K562 (cell line): ENCODE measurements at regions not wholly inside any gene's neighbourhood (a gene's known extent, or its start where the extent isn't known, plus 50 kb on each side); places are given as distances from the start of the nearest gene placed in this dataset.

Source experiments
- ATAC-seq: fragments of 200-7000 bp; cut with Tn5 transposase; 3 replicates; pipeline ENCODE4 v1.9.1; 2020; ENCODE audit warnings: moderate library complexity
- BruUV-seq: library from RNA; stranded (reverse); fragments of 400-500 nt; replicated peaks from 2 replicates; lab custom pipeline; 2021; lab: Mats Ljungman, UMichigan
- CTCF ChIA-PET: fragments of 300-600 bp; formaldehyde crosslinking; extraction: SDS; loops from one replicate; lab custom pipeline; 2021; ENCODE audit warnings: low intra/inter-chr PET ratio; lab: Yijun Ruan, JAX
- POLR2A ChIA-PET: fragments of 300-600, 350-650 bp; sonication (Branson Sonifier 250); formaldehyde crosslinking; extraction: SDS; loops from one replicate; lab custom pipeline; 2021; ENCODE audit warnings: antibody characterized with exemption, inconsistent platforms; lab: Yijun Ruan, JAX
- DNase-seq, 4 experiments: peaks; one replicate each; pipeline versions ENCODE4 v3.0.0 to v3.0.0-alpha.2; 2011 to 2018; ENCODE audit warnings: low spot score in 3 of 4, mixed read lengths in 3 of 4; ENCODE audit errors: extremely low read depth in 1 of 4
- FAIRE-seq: peaks from 2 replicates; lab custom pipeline; 2011; peaks lifted over from hg19 to GRCh38; lab: Jason Lieb, UNC
- H2AFZ ChIP-seq: 2 replicates; pipeline ENCODE4 v1.6.0; 2011; ENCODE audit warnings: low read depth, low read length, control low read depth, inconsistent platforms
- H3K27ac ChIP-seq: fragments of 200-600 bp; 3 replicates; pipeline ENCODE4 v1.8.0; 2011; ENCODE audit warnings: low read depth, mild to moderate bottlenecking, control low read depth, inconsistent platforms, low read length, moderate library complexity, mixed read lengths; ENCODE audit errors: extremely low read depth
- H3K27me3 ChIP-seq, 2 experiments: fragments of 300-600 bp in 1 of 2; 2 replicates in 1 of 2; 3 replicates in 1 of 2; pipeline versions ENCODE4 v1.6.0 to v1.8.0; 2011; ENCODE audit warnings: inconsistent platforms in 2 of 2, low read length in 2 of 2, mild to moderate bottlenecking in 1 of 2, mixed read lengths in 1 of 2, moderate library complexity in 1 of 2; ENCODE audit not compliant: control insufficient read depth in 2 of 2, insufficient read depth in 2 of 2
- H3K36me3 ChIP-seq: fragments of 300-600 bp; 3 replicates; pipeline ENCODE4 v1.8.0; 2011; ENCODE audit warnings: mild to moderate bottlenecking, low read length, inconsistent platforms; ENCODE audit not compliant: control insufficient read depth, insufficient read depth
- H3K4me1 ChIP-seq, 2 experiments: fragments of 200-600 bp in 1 of 2; replicated peaks in 1 of 2; 2 replicates in 1 of 2; 3 replicates in 1 of 2; pipeline versions ENCODE4 v1.5.1 to v1.8.0; 2011; ENCODE audit warnings: inconsistent platforms in 2 of 2, low read length in 2 of 2, mild to moderate bottlenecking in 1 of 2, mixed read lengths in 1 of 2, moderate library complexity in 1 of 2; ENCODE audit not compliant: control insufficient read depth in 2 of 2, insufficient read depth in 2 of 2
- H3K4me2 ChIP-seq: 2 replicates; pipeline ENCODE4 v1.6.1; 2011; ENCODE audit warnings: low read length, control low read depth, inconsistent platforms, mixed read lengths; ENCODE audit not compliant: insufficient read depth
- H3K4me3 ChIP-seq: fragments of 200-600 bp; sonication (generic), shearing (Covaris generic); 2 replicates; pipeline ENCODE4 v1.5.1; 2016; ENCODE audit warnings: control low read depth, inconsistent platforms
- H3K79me2 ChIP-seq: fragments of 200-600 bp; 3 replicates; pipeline ENCODE4 v1.8.0; 2011; ENCODE audit warnings: low read length, inconsistent platforms; ENCODE audit not compliant: control insufficient read depth, insufficient read depth
- H3K9ac ChIP-seq, 2 experiments: 2 replicates each; pipeline versions ENCODE4 v1.6.0 to v1.6.1; 2011; ENCODE audit warnings: low read depth in 2 of 2, low read length in 2 of 2, control low read depth in 1 of 2, inconsistent platforms in 1 of 2, mild to moderate bottlenecking in 1 of 2, mixed read lengths in 1 of 2; ENCODE audit not compliant: insufficient read depth in 1 of 2
- H3K9me1 ChIP-seq: one replicate; pipeline ENCODE4 v1.6.0; 2011; ENCODE audit warnings: inconsistent platforms, mild to moderate bottlenecking, low read length, moderate library complexity; ENCODE audit not compliant: control insufficient read depth, insufficient read depth
- H3K9me3 ChIP-seq: replicated peaks from 2 replicates; pipeline ENCODE4 v1.5.1; 2011; ENCODE audit warnings: low read depth, low read length, inconsistent platforms; ENCODE audit not compliant: control insufficient read depth, insufficient read depth
- H4K20me1 ChIP-seq: replicated peaks from 2 replicates; pipeline ENCODE4 v1.6.1; 2011; ENCODE audit warnings: low read length, inconsistent platforms, mixed read lengths; ENCODE audit not compliant: control insufficient read depth, insufficient read depth
- MLX ChIP-seq, 2 experiments: fragments of 450-650 bp in 1 of 2; sonication (generic) in 1 of 2; formaldehyde crosslinking; conservative IDR thresholded peaks; 2 replicates each; pipeline versions ENCODE4 v1.4.0 to v1.8.1; 2020 to 2022; ENCODE audit warnings: mild to moderate bottlenecking in 1 of 2, missing genetic modification reagents in 1 of 2
- MYBL2 ChIP-seq, 2 experiments: fragments of 450-650 bp in 1 of 2; sonication (generic) in 1 of 2; formaldehyde crosslinking in 1 of 2; IDR thresholded peaks; 2 replicates each; pipeline versions ENCODE4 v1.6.1 to v1.8.1; 2017 to 2022; ENCODE audit warnings: borderline replicate concordance in 1 of 2, inconsistent platforms in 1 of 2, low read depth in 1 of 2, mild to moderate bottlenecking in 1 of 2, missing genetic modification reagents in 1 of 2, moderate library complexity in 1 of 2
- ZZZ3 ChIP-seq: fragments of 450-650 bp; IDR thresholded peaks from 2 replicates; pipeline ENCODE4 v1.6.1; 2016; ENCODE audit warnings: antibody characterized with exemption, mild to moderate bottlenecking, moderate library complexity
- WGBS: fragments of 100-300 bp; shearing (Covaris generic); methylation state at CpG from one replicate; pipeline ENCODE4 v1.1.6; 2016; ENCODE audit warnings: low coverage, mixed read lengths; ENCODE audit not compliant: insufficient coverage; ENCODE audit errors: missing lambda C conversion rate; 5-methylcytosine and 5-hydroxymethylcytosine counted together
- in situ Hi-C: fragments of 300-500 bp; cut with MboI; formaldehyde crosslinking; loops from 4 replicates; pipeline ENCODE4 v1.15.0; 2018; ENCODE audit warnings: inconsistent platforms, mixed read lengths
- intact Hi-C: fragments of 100-400 bp; cut with micrococcal nuclease; formaldehyde crosslinking; loops from 2 replicates; pipeline ENCODE4 v1.14.2; 2022
- TF ChIP-seq, protein P1 (sequence below): sonication (generic); formaldehyde crosslinking; IDR thresholded peaks from 2 replicates; pipeline ENCODE4 v1.8.1; 2023; ENCODE audit warnings: missing genetic modification reagents, mild to moderate bottlenecking, borderline replicate concordance
- TF ChIP-seq, protein P2 (sequence below): sonication (generic); formaldehyde crosslinking; IDR thresholded peaks from 2 replicates; pipeline ENCODE4 v1.8.1; 2023; ENCODE audit warnings: mild to moderate bottlenecking, missing genetic modification reagents
- TF ChIP-seq, protein P3 (sequence below): fragments of 450-650 bp; formaldehyde crosslinking; IDR thresholded peaks from 2 replicates; pipeline ENCODE4 v1.4.0; 2020; ENCODE audit warnings: mild to moderate bottlenecking, moderate library complexity

DNA sequence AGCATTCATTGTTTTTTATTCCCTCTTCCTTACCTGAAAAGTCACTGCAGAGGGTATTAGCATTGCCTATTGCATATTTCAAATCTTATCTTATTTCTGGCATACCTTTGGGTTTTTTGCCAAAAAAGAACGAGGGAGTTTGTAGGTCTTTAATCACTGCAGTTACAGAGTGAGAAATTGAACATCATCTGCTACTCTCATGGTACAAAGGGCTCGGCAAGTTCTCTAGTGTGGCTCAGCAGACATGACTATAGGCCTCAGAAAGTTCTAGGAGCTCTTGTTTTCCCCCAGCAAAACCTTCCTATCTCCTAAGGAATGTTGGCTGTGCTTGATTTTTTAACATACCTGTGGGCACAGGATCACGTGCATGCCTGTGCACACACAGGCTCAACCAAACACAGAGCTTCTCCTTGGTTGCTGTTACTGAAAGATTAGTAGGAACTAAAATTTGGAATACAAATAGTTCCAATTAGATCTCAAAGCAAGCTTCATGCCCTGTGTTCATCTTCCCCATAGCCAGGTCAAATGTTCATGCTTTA lies 69.7 kb downstream of the CCDC185 start:
- Histone ChIP-seq H3K27me3 (peaks cover 3 to 11% of the 10 kb centered on the region in 2 experiments; a peak in 3 of 5 replicates), H3K9me3 (no peaks in the 10 kb centered on the region), H3K4me3 (no peak overlapping the region), H3K36me3 (no peaks in the 10 kb centered on the region), H3K9ac (no peak overlapping the region), H4K20me1 (no peaks in the 10 kb centered on the region), H2AFZ (no peak overlapping the region), H3K4me2 (no peak overlapping the region), H3K27ac (no peak overlapping the region), H3K79me2 (no peaks in the 10 kb centered on the region), H3K9me1 (no peaks in the 10 kb centered on the region), H3K4me1 (no peaks in the 10 kb centered on the region)
- in situ Hi-C loops (no loop called here), intact Hi-C loops (no loop called here)
- ATAC-seq, result no peak
- no TSS peak for BruUV-seq
- ChIA-PET POLR2A (interaction anchor here (0.6 to 1.3 kb wide), 3 partner anchors 11 to 20 kb away, joined by 3 read pairs; no protein-coding TSS in a partner anchor), CTCF (no interaction called here)
- WGBS, result 0% methylated on average over 3 of the region's 3 CpGs
- no peak for FAIRE-seq
- DNase-seq, result no peak
- TF ChIP-seq MLX (CRISPR knock-in tag; conservative IDR thresholded peaks at IDR 0.05), result no peak
- TF ChIP-seq, protein P1, sequence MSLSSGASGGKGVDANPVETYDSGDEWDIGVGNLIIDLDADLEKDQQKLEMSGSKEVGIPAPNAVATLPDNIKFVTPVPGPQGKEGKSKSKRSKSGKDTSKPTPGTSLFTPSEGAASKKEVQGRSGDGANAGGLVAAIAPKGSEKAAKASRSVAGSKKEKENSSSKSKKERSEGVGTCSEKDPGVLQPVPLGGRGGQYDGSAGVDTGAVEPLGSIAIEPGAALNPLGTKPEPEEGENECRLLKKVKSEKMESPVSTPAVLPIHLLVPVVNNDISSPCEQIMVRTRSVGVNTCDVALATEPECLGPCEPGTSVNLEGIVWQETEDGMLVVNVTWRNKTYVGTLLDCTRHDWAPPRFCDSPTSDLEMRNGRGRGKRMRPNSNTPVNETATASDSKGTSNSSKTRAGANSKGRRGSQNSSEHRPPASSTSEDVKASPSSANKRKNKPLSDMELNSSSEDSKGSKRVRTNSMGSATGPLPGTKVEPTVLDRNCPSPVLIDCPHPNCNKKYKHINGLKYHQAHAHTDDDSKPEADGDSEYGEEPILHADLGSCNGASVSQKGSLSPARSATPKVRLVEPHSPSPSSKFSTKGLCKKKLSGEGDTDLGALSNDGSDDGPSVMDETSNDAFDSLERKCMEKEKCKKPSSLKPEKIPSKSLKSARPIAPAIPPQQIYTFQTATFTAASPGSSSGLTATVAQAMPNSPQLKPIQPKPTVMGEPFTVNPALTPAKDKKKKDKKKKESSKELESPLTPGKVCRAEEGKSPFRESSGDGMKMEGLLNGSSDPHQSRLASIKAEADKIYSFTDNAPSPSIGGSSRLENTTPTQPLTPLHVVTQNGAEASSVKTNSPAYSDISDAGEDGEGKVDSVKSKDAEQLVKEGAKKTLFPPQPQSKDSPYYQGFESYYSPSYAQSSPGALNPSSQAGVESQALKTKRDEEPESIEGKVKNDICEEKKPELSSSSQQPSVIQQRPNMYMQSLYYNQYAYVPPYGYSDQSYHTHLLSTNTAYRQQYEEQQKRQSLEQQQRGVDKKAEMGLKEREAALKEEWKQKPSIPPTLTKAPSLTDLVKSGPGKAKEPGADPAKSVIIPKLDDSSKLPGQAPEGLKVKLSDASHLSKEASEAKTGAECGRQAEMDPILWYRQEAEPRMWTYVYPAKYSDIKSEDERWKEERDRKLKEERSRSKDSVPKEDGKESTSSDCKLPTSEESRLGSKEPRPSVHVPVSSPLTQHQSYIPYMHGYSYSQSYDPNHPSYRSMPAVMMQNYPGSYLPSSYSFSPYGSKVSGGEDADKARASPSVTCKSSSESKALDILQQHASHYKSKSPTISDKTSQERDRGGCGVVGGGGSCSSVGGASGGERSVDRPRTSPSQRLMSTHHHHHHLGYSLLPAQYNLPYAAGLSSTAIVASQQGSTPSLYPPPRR, result no peak
- TF ChIP-seq ZZZ3, result no peak
- TF ChIP-seq, protein P2, sequence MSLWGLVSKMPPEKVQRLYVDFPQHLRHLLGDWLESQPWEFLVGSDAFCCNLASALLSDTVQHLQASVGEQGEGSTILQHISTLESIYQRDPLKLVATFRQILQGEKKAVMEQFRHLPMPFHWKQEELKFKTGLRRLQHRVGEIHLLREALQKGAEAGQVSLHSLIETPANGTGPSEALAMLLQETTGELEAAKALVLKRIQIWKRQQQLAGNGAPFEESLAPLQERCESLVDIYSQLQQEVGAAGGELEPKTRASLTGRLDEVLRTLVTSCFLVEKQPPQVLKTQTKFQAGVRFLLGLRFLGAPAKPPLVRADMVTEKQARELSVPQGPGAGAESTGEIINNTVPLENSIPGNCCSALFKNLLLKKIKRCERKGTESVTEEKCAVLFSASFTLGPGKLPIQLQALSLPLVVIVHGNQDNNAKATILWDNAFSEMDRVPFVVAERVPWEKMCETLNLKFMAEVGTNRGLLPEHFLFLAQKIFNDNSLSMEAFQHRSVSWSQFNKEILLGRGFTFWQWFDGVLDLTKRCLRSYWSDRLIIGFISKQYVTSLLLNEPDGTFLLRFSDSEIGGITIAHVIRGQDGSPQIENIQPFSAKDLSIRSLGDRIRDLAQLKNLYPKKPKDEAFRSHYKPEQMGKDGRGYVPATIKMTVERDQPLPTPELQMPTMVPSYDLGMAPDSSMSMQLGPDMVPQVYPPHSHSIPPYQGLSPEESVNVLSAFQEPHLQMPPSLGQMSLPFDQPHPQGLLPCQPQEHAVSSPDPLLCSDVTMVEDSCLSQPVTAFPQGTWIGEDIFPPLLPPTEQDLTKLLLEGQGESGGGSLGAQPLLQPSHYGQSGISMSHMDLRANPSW (CRISPR knock-in tag), result no peak
- TF ChIP-seq MYBL2 (IDR thresholded peaks at IDR 0.05; ENCODE audit: low read depth), result no peak
- TF ChIP-seq MYBL2 (CRISPR knock-in tag; IDR thresholded peaks at IDR 0.05; ENCODE audit: borderline replicate concordance), result no peak
- TF ChIP-seq, protein P3, sequence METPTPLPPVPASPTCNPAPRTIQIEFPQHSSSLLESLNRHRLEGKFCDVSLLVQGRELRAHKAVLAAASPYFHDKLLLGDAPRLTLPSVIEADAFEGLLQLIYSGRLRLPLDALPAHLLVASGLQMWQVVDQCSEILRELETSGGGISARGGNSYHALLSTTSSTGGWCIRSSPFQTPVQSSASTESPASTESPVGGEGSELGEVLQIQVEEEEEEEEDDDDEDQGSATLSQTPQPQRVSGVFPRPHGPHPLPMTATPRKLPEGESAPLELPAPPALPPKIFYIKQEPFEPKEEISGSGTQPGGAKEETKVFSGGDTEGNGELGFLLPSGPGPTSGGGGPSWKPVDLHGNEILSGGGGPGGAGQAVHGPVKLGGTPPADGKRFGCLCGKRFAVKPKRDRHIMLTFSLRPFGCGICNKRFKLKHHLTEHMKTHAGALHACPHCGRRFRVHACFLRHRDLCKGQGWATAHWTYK (CRISPR knock-in tag), result no peak
